D341Med (cell line): ENCODE measurements at regions not wholly inside any gene's neighbourhood (a gene's known extent, or its start where the extent isn't known, plus 50 kb on each side); places are given as distances from the start of the nearest gene placed in this dataset.
A peak's percentile ranks its signal among the peaks of the same experiment; 100 is the strongest.
"Not testable (repeated sequence)": the region's sequence is repeated elsewhere in the genome, so short reads cannot be mapped to it uniquely, and the experiment has no call there.

Experiments used
- DNase-seq: peaks from one replicate; pipeline ENCODE4 v3.0.0; 2012; ENCODE audit warnings: low spot score

- no peak for DNase-seq
Observed at GRCh38 chr3:90069748-90070147, 962.3 kb downstream of the EPHA3 start.

- DNase-seq, result no peak
Observed at GRCh38 chr3:90076136-90076535, 968.7 kb downstream of the EPHA3 start.

- DNase-seq, result no peak
Observed at GRCh38 chr3:90080988-90081387, 973.6 kb downstream of the EPHA3 start.

GRCh38 chr3:90086297-90086696, 978.9 kb downstream of the EPHA3 start:
- not testable (repeated sequence) for DNase-seq

- no peak for DNase-seq
Observed at GRCh38 chr3:90087703-90088102, 980.3 kb downstream of the EPHA3 start.

- peak; percentile 66 for DNase-seq
Observed at GRCh38 chr3:90091549-90091948, 984.1 kb downstream of the EPHA3 start.

DNA sequence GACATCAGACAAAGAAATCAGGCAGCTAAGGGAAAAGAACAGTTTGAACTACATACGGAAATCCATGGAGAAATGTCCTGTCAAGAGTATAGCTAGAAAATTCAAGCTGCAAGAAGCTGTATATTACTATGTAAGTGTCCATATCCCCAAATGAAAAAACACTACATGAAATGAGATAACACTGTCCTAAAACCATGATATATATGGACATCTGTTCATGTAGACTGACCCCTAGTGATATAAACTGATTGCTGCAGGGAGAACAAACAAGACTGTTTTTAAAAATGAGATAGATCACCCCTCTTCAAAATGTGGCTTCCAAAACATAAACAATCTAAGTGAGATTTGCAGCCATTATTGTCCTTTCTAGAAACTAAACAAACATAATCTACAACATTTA, 985.6 kb downstream of the EPHA3 start:
- DNase-seq, result peak; percentile 22

- DNase-seq, result no peak
Observed at GRCh38 chr3:90095811-90096210, 988.4 kb downstream of the EPHA3 start.

DNA sequence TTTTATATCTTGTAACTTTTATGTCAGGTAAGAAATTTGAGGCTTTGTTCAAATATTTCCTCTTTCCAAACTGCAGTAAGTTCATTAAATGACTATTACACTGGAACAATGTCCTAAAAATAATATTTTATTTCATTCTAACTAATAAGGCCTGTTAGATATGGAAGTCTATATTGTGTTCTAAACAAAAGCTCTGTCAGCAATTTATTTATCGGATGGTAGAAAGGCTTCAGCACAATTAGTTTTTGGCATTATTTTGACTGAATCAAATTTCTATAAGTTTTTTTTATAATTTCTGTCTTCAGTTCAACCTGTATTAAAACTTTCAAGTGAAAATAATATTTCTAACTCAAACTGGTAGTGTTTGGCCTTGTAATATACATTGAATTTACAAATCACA, 992.1 kb downstream of the EPHA3 start:
- DNase-seq, result no peak

- no peak for DNase-seq
Observed at GRCh38 chr3:90102146-90102545, 994.7 kb downstream of the EPHA3 start.

DNA sequence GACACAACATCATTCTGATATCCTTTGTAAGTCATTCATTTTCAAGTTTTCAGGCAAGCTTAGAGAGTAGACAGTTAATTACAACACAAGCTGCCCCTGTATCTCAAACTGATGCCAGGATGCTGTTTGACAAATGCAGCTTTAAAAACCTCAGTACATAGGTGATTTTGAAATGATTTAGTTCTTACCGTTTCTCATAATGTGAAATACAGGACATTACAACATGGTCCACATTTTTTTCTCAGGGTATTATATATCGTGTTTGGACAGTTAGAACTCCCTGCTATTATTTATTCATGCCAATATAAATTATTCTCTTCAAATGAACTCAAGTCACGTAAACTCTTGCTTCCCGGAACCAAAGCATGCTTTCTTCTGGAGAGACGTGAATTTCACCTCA, 1013.9 kb downstream of the EPHA3 start:
- no peak for DNase-seq

GRCh38 chr3:90128391-90128790, 1021.0 kb downstream of the EPHA3 start:
- no peak for DNase-seq

- no peak for DNase-seq
Observed at GRCh38 chr3:90129730-90130129, 1022.3 kb downstream of the EPHA3 start.

DNA sequence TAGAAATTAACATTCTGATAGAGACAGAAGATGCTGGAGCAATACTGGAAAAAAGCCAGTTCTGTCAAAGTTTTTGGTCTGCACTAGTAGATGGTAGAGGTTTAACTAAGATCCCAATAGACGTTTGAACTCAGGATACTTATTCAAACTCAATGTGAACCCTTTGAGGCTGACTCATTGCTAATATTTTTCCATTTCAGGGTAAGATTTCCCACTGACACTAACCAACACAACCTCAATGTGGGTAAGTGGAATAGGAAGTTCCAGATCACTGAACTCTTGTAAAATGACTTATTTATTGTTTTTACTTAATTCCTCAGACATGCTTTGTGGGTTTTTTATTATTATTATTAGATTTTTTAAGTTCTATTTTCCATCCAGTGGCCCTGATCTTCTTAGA, 1024.8 kb downstream of the EPHA3 start:
- no peak for DNase-seq

DNA sequence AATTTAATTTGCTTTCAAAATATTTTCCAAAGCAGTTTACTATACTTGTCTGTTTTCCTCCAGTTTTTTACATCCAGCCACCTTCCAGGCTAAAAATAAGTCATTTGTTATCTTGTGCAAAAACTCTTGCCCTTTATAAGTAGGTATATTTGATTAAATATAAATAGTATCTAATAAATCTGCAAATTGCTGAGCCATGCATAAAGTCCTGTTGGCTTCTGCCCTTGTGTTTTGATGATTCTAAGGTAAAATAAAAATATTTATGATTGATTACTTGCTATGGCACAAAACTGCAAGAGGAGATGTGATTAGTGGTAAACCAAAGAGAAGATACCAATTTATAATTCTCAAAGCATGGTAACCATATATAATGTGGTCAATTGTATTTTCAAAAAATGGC, 1026.7 kb downstream of the EPHA3 start:
- DNase-seq, result no peak

GRCh38 chr3:90136456-90137191, 1029.2 kb downstream of the EPHA3 start:
- DNase-seq, result no peak

DNA sequence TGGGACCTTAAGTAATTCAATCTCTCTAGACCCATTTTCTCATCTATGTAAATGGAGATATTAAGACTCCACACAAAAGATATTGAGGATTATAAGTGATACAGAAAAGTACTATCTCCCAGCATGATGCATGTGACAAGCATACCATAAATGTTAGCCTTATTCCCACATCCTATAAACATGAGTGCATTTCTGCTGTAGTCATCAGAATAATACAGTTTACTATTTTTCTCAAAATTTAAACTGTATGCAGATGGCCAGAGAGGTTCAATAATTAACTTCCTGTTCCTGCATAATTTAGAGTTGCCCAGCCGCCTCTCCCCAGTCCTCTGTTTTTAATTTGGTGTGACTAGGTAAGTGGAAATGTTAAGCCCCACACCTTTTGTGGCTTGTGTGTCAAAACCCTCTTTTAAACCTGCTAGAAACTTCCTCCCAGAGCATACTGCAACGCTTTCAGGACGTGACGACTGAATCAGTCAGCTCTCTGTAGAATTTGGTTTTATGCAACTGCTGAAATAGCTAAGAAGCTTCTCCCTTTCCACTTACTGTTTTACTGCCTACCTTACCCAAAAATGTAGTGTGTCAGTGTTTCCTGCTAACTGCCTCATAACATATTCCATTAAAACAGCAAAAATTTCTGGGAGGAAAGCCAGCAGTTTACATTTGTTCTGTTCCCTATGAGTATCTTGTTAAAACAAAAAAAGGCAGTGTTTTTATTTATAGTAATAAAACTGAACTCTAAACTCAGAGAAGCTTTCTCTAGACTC, 1037.9 kb downstream of the EPHA3 start:
- DNase-seq, result no peak

DNA sequence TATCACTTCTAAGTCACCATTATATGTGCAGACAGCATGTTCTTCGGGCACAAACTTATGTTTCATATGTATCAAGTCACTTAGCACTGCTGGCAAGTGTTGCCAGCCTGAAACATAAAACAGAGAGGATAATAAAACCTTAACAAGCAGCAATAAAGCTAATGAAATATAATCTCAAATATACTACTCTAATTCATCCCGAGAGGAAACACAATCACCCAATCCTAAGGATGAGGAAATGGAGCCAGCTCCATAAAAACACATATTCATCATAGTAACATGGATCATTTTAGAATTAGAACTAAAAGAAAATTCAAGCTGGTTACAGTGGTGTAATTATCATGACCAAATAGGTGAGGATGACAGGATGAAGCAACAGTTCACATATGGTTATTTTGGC, 1072.7 kb downstream of the EPHA3 start:
- DNase-seq, result no peak

DNA sequence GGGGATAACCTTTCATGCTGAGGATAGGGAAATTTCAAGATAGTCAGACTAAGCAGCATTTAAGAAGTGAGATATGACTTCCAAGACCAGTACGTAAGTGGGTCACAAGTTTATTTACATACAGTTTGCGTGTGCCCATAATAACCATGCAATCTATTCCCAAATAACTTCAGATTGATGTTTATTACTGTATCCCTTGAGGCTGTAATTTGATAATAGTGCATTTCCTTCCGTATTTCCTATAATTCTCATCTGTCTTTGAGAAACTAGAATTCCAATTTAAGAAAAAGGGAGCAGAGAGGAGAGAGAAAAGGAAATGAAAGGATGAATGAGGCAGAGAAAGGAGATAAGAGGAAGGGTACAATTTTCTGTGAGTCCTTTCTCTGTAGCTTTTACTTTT, 1073.1 kb downstream of the EPHA3 start:
- DNase-seq, result no peak

DNA sequence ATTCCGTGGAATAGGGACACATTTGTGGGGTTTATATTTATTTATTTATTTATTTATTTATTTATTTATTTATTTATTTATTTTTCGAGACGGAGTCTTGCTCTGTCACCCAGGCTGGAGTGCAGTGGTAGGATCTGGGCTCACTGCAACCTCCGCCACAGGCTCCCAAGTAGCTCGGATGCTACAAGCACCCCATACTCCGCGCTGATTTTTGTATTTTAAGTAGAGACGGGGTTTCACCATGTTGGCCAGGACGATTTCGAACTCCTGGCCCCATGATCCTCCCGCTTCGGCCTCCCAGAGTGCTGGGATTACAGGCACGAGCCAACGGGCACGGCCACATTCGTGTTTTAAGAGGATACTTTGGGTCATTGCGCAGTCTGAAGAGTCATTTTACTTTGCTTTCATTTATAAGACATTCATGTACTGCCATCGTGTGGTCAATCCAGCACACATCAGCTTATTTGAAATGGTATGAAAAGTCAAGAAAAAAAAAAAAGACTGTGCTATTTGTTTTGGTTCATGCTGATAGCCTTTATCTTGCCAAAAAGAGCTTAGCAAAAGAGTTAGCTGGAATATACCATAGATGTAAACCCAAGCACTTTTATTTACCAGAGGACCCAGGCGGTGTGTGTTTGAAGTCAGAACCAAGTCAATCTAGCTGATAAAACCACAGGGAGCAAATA, 1075.0 kb downstream of the EPHA3 start:
- peak; percentile 41 for DNase-seq

- DNase-seq, result no peak
Observed at GRCh38 chr3:90184861-90185260, 1077.4 kb downstream of the EPHA3 start.

DNA sequence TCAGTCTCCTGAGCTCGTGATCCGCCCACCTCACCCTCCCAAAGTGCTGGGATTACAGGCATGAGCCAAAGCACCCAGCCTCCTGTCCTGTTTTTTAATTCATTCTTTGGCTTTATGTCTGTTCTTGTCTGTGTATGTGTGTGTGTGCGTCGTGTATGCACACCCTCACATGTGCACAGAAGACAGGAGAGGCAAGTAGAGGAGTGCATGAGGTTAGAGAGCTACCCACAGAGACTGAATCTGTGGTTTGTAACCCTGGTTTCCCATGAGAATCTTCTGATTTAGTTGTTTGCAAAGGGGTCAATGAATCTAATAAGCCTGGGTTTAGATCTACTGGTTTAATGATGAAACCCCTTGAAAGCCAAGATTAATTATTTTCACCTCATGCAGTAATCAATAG, 1090.0 kb downstream of the EPHA3 start:
- DNase-seq, result not testable (repeated sequence)

DNA sequence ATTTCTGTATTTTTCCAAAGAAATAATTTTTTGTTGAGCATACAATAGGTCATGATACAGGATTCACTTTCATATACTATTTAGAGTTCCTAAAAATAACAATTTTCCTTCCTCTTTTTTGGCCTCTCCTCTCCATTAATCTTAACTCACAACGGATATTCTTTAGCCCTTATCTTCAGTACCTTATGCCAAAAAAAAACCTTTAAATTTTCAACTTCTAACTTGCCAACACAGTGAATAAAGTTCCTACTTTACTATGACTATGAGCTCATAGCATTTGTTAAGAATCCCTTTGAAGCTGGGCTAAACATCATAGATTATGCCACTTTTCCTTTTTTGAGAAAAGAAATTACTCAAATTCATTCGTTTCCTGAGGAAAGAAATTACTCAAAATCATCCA, 1095.5 kb downstream of the EPHA3 start:
- not testable (repeated sequence) for DNase-seq
